Smooth muscle cell (in vitro differentiated cells): ENCODE measurements at regions not wholly inside any gene's neighbourhood (a gene's known extent, or its start where the extent isn't known, plus 50 kb on each side); places are given as distances from the start of the nearest gene placed in this dataset.

Source experiments
- DNase-seq: peaks from one replicate; lab custom pipeline; 2025; ENCODE audit not compliant: unreplicated experiment; lab: John Stamatoyannopoulos, UW
- H2AFZ ChIP-seq: fragments of 200-600 bp; sonication (generic); 2 replicates; pipeline ENCODE4 v1.6.0; 2016; ENCODE audit warnings: antibody characterized with exemption, low read depth, mild to moderate bottlenecking
- H3F3A ChIP-seq: fragments of 200-600 bp; sonication (generic); 2 replicates; pipeline ENCODE4 v1.6.0; 2017; ENCODE audit warnings: antibody characterized with exemption, low read depth
- H3K27ac ChIP-seq: fragments of 200-600 bp; sonication (generic); 2 replicates; pipeline ENCODE4 v1.5.1; 2016; ENCODE audit warnings: low read depth, mild to moderate bottlenecking
- H3K27me3 ChIP-seq: fragments of 200-600 bp; sonication (generic); 2 replicates; pipeline ENCODE4 v1.6.1; 2016; ENCODE audit warnings: low read depth, mild to moderate bottlenecking
- H3K36me3 ChIP-seq: fragments of 200-600 bp; sonication (generic); 2 replicates; pipeline ENCODE4 v1.5.1; 2016; ENCODE audit warnings: low read depth
- H3K4me1 ChIP-seq: fragments of 200-600 bp; sonication (generic); 2 replicates; pipeline ENCODE4 v1.5.1; 2016; ENCODE audit warnings: low read depth
- H3K4me2 ChIP-seq: fragments of 200-600 bp; sonication (generic); 2 replicates; pipeline ENCODE4 v1.6.0; 2016; ENCODE audit warnings: mild to moderate bottlenecking
- H3K4me3 ChIP-seq: fragments of 200-600 bp; sonication (generic); 2 replicates; pipeline ENCODE4 v1.5.1; 2016; ENCODE audit warnings: mild to moderate bottlenecking
- H3K79me2 ChIP-seq: fragments of 200-600 bp; sonication (generic); 2 replicates; pipeline ENCODE4 v1.6.0; 2016; ENCODE audit warnings: low read depth, mild to moderate bottlenecking
- H3K9ac ChIP-seq: fragments of 200-600 bp; sonication (generic); 2 replicates; pipeline ENCODE4 v1.6.0; 2016; ENCODE audit warnings: low read depth
- H3K9me3 ChIP-seq: fragments of 200-600 bp; sonication (generic); replicated peaks from 2 replicates; pipeline ENCODE4 v1.5.1; 2016; ENCODE audit warnings: low read depth
- H4K20me1 ChIP-seq: fragments of 200-600 bp; sonication (generic); 2 replicates; pipeline ENCODE4 v1.6.0; 2016; ENCODE audit warnings: low read depth
- CTCF ChIP-seq: fragments of 200-600 bp; sonication (generic); IDR thresholded peaks from 2 replicates; pipeline ENCODE4 v1.5.1; 2017; ENCODE audit warnings: borderline replicate concordance, mild to moderate bottlenecking, antibody characterized with exemption; ENCODE audit not compliant: insufficient read depth, poor library complexity, severe bottlenecking
- WGBS: methylation state at CpG from one replicate; pipeline ENCODE4 v1.1.7; 2016; ENCODE audit warnings: low lambda C conversion rate; 5-methylcytosine and 5-hydroxymethylcytosine counted together

- Histone ChIP-seq H3K4me3 (no peak overlapping the region), H3K36me3 (no peaks in the 10 kb centered on the region), H3K9ac (no peak overlapping the region), H3F3A (no peaks in the 10 kb centered on the region), H3K27ac (no peak overlapping the region), H3K4me1 (no peaks in the 10 kb centered on the region), H3K9me3 (no peaks in the 10 kb centered on the region), H2AFZ (no peak overlapping the region), H3K4me2 (no peak overlapping the region), H3K27me3 (no peaks in the 10 kb centered on the region), H4K20me1 (no peaks in the 10 kb centered on the region), H3K79me2 (no peaks in the 10 kb centered on the region)
- 93% methylated on average over 5 of the region's 5 CpGs for WGBS
- no peak for TF ChIP-seq CTCF
- no peak for DNase-seq
Observed at GRCh38 chr10:124235232-124235631, 141.8 kb upstream of the CHST15 start.

- H3K9ac ChIP-seq: no peak overlapping the region
- no peak overlapping the region for H2AFZ ChIP-seq
- no peak overlapping the region for H3K4me2 ChIP-seq
- no peak for DNase-seq
- H3F3A ChIP-seq: no peaks in the 10 kb centered on the region
- WGBS: 91% methylated on average over 19 of the region's 19 CpGs
- H3K36me3 ChIP-seq: no peaks in the 10 kb centered on the region
- H3K27me3 ChIP-seq: no peaks in the 10 kb centered on the region
- H3K27ac ChIP-seq: no peak overlapping the region
- H3K4me1 ChIP-seq: no peaks in the 10 kb centered on the region
- no peaks in the 10 kb centered on the region for H3K9me3 ChIP-seq
- no peak overlapping the region for H3K4me3 ChIP-seq
- H4K20me1 ChIP-seq: no peaks in the 10 kb centered on the region
- H3K79me2 ChIP-seq: no peaks in the 10 kb centered on the region
- TF ChIP-seq CTCF: no peak
Observed at GRCh38 chr10:124233546-124234138, 140.2 kb upstream of the CHST15 start.

GRCh38 chr10:124232686-124233545, 139.5 kb upstream of the CHST15 start:
- Histone ChIP-seq H3K9me3 (no peaks in the 10 kb centered on the region), H3K27me3 (no peaks in the 10 kb centered on the region), H3K79me2 (no peaks in the 10 kb centered on the region), H3K4me3 (no peak overlapping the region), H3K9ac (no peak overlapping the region), H4K20me1 (no peaks in the 10 kb centered on the region), H3K4me2 (no peak overlapping the region), H2AFZ (no peak overlapping the region), H3K27ac (no peak overlapping the region), H3K4me1 (no peaks in the 10 kb centered on the region), H3K36me3 (no peaks in the 10 kb centered on the region), H3F3A (no peaks in the 10 kb centered on the region)
- no peak for TF ChIP-seq CTCF
- DNase-seq: no peak
- 81% methylated on average over 16 of the region's 16 CpGs for WGBS
